ENCODE measurements at regions not wholly inside any gene's neighbourhood (a gene's known extent, or its start where the extent isn't known, plus 50 kb on each side); places are given as distances from the start of the nearest gene placed in this dataset.

DNA sequence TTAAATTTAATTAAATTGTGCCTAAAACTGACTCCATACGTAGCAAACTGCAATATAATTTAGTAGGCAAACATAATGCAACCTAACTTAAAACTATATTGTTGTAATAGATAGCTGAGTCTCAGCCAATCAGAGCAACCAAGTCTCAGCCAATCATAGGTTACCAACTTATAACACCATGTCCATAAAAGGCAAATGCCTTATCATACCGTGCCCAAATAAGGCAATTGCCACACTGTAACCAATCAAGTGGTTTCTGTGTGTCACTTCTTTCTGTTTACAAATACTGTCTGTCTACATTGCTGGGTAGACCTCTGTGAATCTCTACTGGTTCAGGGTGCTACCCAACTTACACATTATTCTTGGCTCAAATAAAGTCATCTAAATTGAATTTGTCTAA, 728.4 kb upstream of the EPHA6 start:
- no peak for TF ChIP-seq POLR2AphosphoS5 (IDR thresholded peaks at IDR 0.05; ENCODE audit: low read depth)
- TF ChIP-seq, protein P1, sequence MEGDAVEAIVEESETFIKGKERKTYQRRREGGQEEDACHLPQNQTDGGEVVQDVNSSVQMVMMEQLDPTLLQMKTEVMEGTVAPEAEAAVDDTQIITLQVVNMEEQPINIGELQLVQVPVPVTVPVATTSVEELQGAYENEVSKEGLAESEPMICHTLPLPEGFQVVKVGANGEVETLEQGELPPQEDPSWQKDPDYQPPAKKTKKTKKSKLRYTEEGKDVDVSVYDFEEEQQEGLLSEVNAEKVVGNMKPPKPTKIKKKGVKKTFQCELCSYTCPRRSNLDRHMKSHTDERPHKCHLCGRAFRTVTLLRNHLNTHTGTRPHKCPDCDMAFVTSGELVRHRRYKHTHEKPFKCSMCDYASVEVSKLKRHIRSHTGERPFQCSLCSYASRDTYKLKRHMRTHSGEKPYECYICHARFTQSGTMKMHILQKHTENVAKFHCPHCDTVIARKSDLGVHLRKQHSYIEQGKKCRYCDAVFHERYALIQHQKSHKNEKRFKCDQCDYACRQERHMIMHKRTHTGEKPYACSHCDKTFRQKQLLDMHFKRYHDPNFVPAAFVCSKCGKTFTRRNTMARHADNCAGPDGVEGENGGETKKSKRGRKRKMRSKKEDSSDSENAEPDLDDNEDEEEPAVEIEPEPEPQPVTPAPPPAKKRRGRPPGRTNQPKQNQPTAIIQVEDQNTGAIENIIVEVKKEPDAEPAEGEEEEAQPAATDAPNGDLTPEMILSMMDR (conservative IDR thresholded peaks at IDR 0.05; ENCODE audit: low read depth in 2 of 2): no peak
- no peak for TF ChIP-seq EZH2 (IDR thresholded peaks at IDR 0.05; ENCODE audit: low read depth, unreplicated experiment)
- TF ChIP-seq CREB1 (CRISPR knock-in tag; IDR thresholded peaks at IDR 0.05; ENCODE audit: low read depth): no peak
- TF ChIP-seq EZH2phosphoT487 (IDR thresholded peaks at IDR 0.05; ENCODE audit: unreplicated experiment): no peak
- TF ChIP-seq, protein P2, sequence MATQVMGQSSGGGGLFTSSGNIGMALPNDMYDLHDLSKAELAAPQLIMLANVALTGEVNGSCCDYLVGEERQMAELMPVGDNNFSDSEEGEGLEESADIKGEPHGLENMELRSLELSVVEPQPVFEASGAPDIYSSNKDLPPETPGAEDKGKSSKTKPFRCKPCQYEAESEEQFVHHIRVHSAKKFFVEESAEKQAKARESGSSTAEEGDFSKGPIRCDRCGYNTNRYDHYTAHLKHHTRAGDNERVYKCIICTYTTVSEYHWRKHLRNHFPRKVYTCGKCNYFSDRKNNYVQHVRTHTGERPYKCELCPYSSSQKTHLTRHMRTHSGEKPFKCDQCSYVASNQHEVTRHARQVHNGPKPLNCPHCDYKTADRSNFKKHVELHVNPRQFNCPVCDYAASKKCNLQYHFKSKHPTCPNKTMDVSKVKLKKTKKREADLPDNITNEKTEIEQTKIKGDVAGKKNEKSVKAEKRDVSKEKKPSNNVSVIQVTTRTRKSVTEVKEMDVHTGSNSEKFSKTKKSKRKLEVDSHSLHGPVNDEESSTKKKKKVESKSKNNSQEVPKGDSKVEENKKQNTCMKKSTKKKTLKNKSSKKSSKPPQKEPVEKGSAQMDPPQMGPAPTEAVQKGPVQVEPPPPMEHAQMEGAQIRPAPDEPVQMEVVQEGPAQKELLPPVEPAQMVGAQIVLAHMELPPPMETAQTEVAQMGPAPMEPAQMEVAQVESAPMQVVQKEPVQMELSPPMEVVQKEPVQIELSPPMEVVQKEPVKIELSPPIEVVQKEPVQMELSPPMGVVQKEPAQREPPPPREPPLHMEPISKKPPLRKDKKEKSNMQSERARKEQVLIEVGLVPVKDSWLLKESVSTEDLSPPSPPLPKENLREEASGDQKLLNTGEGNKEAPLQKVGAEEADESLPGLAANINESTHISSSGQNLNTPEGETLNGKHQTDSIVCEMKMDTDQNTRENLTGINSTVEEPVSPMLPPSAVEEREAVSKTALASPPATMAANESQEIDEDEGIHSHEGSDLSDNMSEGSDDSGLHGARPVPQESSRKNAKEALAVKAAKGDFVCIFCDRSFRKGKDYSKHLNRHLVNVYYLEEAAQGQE (IDR thresholded peaks at IDR 0.05; ENCODE audit: unreplicated experiment): no peak
- TF ChIP-seq, protein P3, sequence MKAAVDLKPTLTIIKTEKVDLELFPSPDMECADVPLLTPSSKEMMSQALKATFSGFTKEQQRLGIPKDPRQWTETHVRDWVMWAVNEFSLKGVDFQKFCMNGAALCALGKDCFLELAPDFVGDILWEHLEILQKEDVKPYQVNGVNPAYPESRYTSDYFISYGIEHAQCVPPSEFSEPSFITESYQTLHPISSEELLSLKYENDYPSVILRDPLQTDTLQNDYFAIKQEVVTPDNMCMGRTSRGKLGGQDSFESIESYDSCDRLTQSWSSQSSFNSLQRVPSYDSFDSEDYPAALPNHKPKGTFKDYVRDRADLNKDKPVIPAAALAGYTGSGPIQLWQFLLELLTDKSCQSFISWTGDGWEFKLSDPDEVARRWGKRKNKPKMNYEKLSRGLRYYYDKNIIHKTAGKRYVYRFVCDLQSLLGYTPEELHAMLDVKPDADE (IDR thresholded peaks at IDR 0.05): no peak

Data from GM23338 (cell line).